IMR-90 (cell line): ENCODE measurements at regions not wholly inside any gene's neighbourhood (a gene's known extent, or its start where the extent isn't known, plus 50 kb on each side); places are given as distances from the start of the nearest gene placed in this dataset.

Experiments
- ATAC-seq: fragments of 200-7000 bp; cut with Tn5 transposase; 2 replicates; pipeline ENCODE4 v1.9.1; 2020; ENCODE audit warnings: low read depth, mild to moderate bottlenecking, moderate library complexity
- BruUV-seq: library from RNA; stranded (reverse); fragments of 400-500 nt; replicated peaks from 2 replicates; lab custom pipeline; 2021; lab: Mats Ljungman, UMichigan
- CTCF ChIA-PET: fragments of 300-600 bp; formaldehyde crosslinking; extraction: SDS; loops from one replicate; lab custom pipeline; 2021; ENCODE audit warnings: antibody characterized with exemption; lab: Yijun Ruan, JAX
- POLR2A ChIA-PET: fragments of 300-600 bp; sonication (Branson Sonifier 250); formaldehyde crosslinking; loops from one replicate; lab custom pipeline; 2022; ENCODE audit warnings: antibody characterized with exemption; ENCODE audit not compliant: unreplicated experiment; lab: Charles Lee
- DNase-seq: peaks from one replicate; pipeline ENCODE4 v3.0.0; 2013
- H2AFZ ChIP-seq: replicated peaks from 2 replicates; pipeline ENCODE3; 2013; ENCODE audit warnings: low read length, mild to moderate bottlenecking; ENCODE audit not compliant: poor library complexity
- H2AK5ac ChIP-seq: 2 replicates; pipeline ENCODE4 v1.6.1; 2013; ENCODE audit warnings: low read depth, low read length, inconsistent platforms
- H2AK9ac ChIP-seq: replicated peaks from 2 replicates; pipeline ENCODE3; 2013; ENCODE audit warnings: mild to moderate bottlenecking, low read depth, low read length, moderate library complexity; ENCODE audit not compliant: poor library complexity
- H2BK120ac ChIP-seq: 2 replicates; pipeline ENCODE4 v1.6.1; 2013; ENCODE audit warnings: low read depth, low read length, inconsistent platforms
- H2BK15ac ChIP-seq: 3 replicates; pipeline ENCODE4 v1.6.1; 2013; ENCODE audit warnings: low read depth, low read length, inconsistent platforms
- H2BK20ac ChIP-seq: 2 replicates; pipeline ENCODE4 v1.6.1; 2013; ENCODE audit warnings: low read depth, mild to moderate bottlenecking, inconsistent platforms, low read length, moderate library complexity
- H2BK5ac ChIP-seq: 2 replicates; pipeline ENCODE4 v1.6.1; 2013; ENCODE audit warnings: mild to moderate bottlenecking, low read depth, low read length, inconsistent platforms; ENCODE audit not compliant: poor library complexity, severe bottlenecking
- H3K14ac ChIP-seq: replicated peaks from 2 replicates; pipeline ENCODE4 v1.6.1; 2013; ENCODE audit warnings: low read depth, low read length, inconsistent platforms
- H3K18ac ChIP-seq: 2 replicates; pipeline ENCODE4 v1.6.1; 2013; ENCODE audit warnings: low read depth, low read length, control low read depth
- H3K23ac ChIP-seq: 2 replicates; pipeline ENCODE4 v1.6.1; 2013; ENCODE audit warnings: low read depth, low read length, inconsistent platforms
- H3K27ac ChIP-seq: 2 replicates; pipeline ENCODE4 v1.5.1; 2013; ENCODE audit warnings: mild to moderate bottlenecking, control low read depth, low read length; ENCODE audit not compliant: insufficient read depth
- H3K27me3 ChIP-seq: 2 replicates; pipeline ENCODE4 v1.6.1; 2013; ENCODE audit warnings: low read length; ENCODE audit not compliant: control insufficient read depth, insufficient read depth
- H3K36me3 ChIP-seq: 2 replicates; pipeline ENCODE4 v1.6.1; 2013; ENCODE audit warnings: low read length, mixed read lengths; ENCODE audit not compliant: control insufficient read depth, insufficient read depth
- H3K4ac ChIP-seq: 2 replicates; pipeline ENCODE4 v1.6.1; 2013; ENCODE audit warnings: low read depth, low read length, inconsistent platforms
- H3K4me1 ChIP-seq: 2 replicates; pipeline ENCODE4 v1.6.1; 2013; ENCODE audit warnings: low read length, mixed read lengths; ENCODE audit not compliant: control insufficient read depth, insufficient read depth
- H3K4me2 ChIP-seq: 2 replicates; pipeline ENCODE4 v1.6.1; 2013; ENCODE audit warnings: low read depth, mild to moderate bottlenecking, control low read depth, low read length, moderate library complexity
- H3K4me3 ChIP-seq: 2 replicates; pipeline ENCODE4 v1.5.1; 2013; ENCODE audit warnings: low read depth, mild to moderate bottlenecking, control low read depth, low read length, moderate library complexity; ENCODE audit not compliant: insufficient read depth
- H3K56ac ChIP-seq: 2 replicates; pipeline ENCODE4 v1.6.1; 2013; ENCODE audit warnings: low read length, inconsistent platforms; ENCODE audit not compliant: insufficient read depth; ENCODE audit errors: extremely low read depth
- H3K79me1 ChIP-seq, 2 experiments: 2 replicates each; pipeline ENCODE4 v1.6.1; 2013; ENCODE audit warnings: low read length in 2 of 2, inconsistent platforms in 1 of 2, low read depth in 1 of 2
- H3K9ac ChIP-seq: 2 replicates; pipeline ENCODE4 v1.6.1; 2013; ENCODE audit warnings: low read depth, low read length, control low read depth
- H3K9me1 ChIP-seq: 2 replicates; pipeline ENCODE4 v1.6.1; 2013; ENCODE audit warnings: low read length, inconsistent platforms; ENCODE audit not compliant: insufficient read depth
- H3K9me3 ChIP-seq: 2 replicates; pipeline ENCODE4 v1.6.1; 2013; ENCODE audit warnings: low read length; ENCODE audit not compliant: control insufficient read depth, insufficient read depth
- H4K20me1 ChIP-seq: 2 replicates; pipeline ENCODE4 v1.6.1; 2013; ENCODE audit warnings: low read length, inconsistent platforms; ENCODE audit not compliant: insufficient read depth
- H4K5ac ChIP-seq: 2 replicates; pipeline ENCODE4 v1.6.1; 2013; ENCODE audit warnings: mild to moderate bottlenecking, low read depth, low read length, control low read depth
- H4K8ac ChIP-seq, 2 experiments: 2 replicates each; pipeline ENCODE4 v1.6.1; 2013; ENCODE audit warnings: low read depth in 2 of 2, low read length in 2 of 2, control low read depth in 1 of 2, inconsistent platforms in 1 of 2
- H4K91ac ChIP-seq: 2 replicates; pipeline ENCODE4 v1.6.1; 2013; ENCODE audit warnings: low read depth, low read length, inconsistent platforms; ENCODE audit not compliant: insufficient read depth
- BHLHE40 ChIP-seq: fragments of 150-350 bp; IDR thresholded peaks from 2 replicates; pipeline ENCODE4 v1.6.1; 2016; ENCODE audit warnings: mild to moderate bottlenecking, low read depth, low read length
- CEBPB ChIP-seq: IDR thresholded peaks from 2 replicates; pipeline ENCODE4 v1.6.1; 2012; ENCODE audit warnings: low read depth, low read length, improper control_type of control experiment
- CHD1 ChIP-seq: IDR thresholded peaks from 2 replicates; pipeline ENCODE4 v1.6.1; 2012; ENCODE audit warnings: low read depth, low read length, improper control_type of control experiment
- ELK1 ChIP-seq: fragments of 150-350 bp; IDR thresholded peaks from 2 replicates; pipeline ENCODE4 v1.6.1; 2016; ENCODE audit warnings: low read depth, mild to moderate bottlenecking, low read length, moderate library complexity, borderline replicate concordance
- FOS ChIP-seq: fragments of 150-350 bp; IDR thresholded peaks from 2 replicates; pipeline ENCODE4 v1.6.1; 2016; ENCODE audit warnings: low read depth, low read length
- MAFK ChIP-seq: IDR thresholded peaks from 2 replicates; pipeline ENCODE4 v1.6.1; 2012; ENCODE audit warnings: low read depth, low read length, improper control_type of control experiment
- MAZ ChIP-seq: IDR thresholded peaks from 2 replicates; pipeline ENCODE4 v1.6.1; 2012; ENCODE audit warnings: low read depth, mild to moderate bottlenecking, low read length, improper control_type of control experiment, moderate library complexity, borderline replicate concordance
- MXI1 ChIP-seq: IDR thresholded peaks from 2 replicates; pipeline ENCODE4 v1.6.1; 2012; ENCODE audit warnings: low read depth, mild to moderate bottlenecking, low read length, moderate library complexity, borderline replicate concordance
- POLR2A ChIP-seq: IDR thresholded peaks from 2 replicates; pipeline ENCODE4 v1.6.1; 2012; ENCODE audit warnings: mild to moderate bottlenecking, low read depth, low read length
- RAD21 ChIP-seq: IDR thresholded peaks from 2 replicates; pipeline ENCODE4 v1.6.1; 2012; ENCODE audit warnings: low read length, improper control_type of control experiment
- RCOR1 ChIP-seq: IDR thresholded peaks from 2 replicates; pipeline ENCODE4 v1.6.1; 2012; ENCODE audit warnings: mild to moderate bottlenecking, low read length, improper control_type of control experiment; ENCODE audit not compliant: insufficient replicate concordance
- RFX5 ChIP-seq: IDR thresholded peaks from 2 replicates; pipeline ENCODE4 v1.8.0; 2012; ENCODE audit warnings: low read depth, mild to moderate bottlenecking, low read length, moderate library complexity
- SMC3 ChIP-seq: fragments of 150-350 bp; IDR thresholded peaks from 2 replicates; pipeline ENCODE4 v1.6.1; 2016; ENCODE audit warnings: low read depth, mild to moderate bottlenecking, antibody characterized with exemption, low read length, moderate library complexity
- USF2 ChIP-seq: fragments of 150-350 bp; IDR thresholded peaks from 2 replicates; pipeline ENCODE4 v1.6.1; 2017; ENCODE audit warnings: mild to moderate bottlenecking, antibody characterized with exemption, low read length, low read depth
- WGBS, 2 experiments: methylation state at CpG; one replicate each; pipeline versions ENCODE4 v1.1.5 to v1.1.7; 2013; ENCODE audit warnings: missing lambda C conversion rate in 2 of 2; ENCODE audit not compliant: insufficient read length in 1 of 2; ENCODE audit errors: extremely low coverage in 2 of 2; 5-methylcytosine and 5-hydroxymethylcytosine counted together
- dilution Hi-C: fragments of 300-500 bp; cut with HindIII; formaldehyde crosslinking; loops from one replicate; pipeline ENCODE4 v1.14.3; 2018; ENCODE audit warnings: low sequenced_read_pairs; ENCODE audit not compliant: unreplicated experiment
- in situ Hi-C: fragments of 300-500 bp; cut with MboI; formaldehyde crosslinking; loops from 3 replicates; pipeline ENCODE4 v1.14.3; 2019; ENCODE audit warnings: low sequenced_read_pairs, inconsistent platforms, mixed read lengths
- intact Hi-C: fragments of 100-400 bp; cut with micrococcal nuclease; formaldehyde crosslinking; loops from 2 replicates; pipeline ENCODE4 v1.10.0; 2022
- TF ChIP-seq, protein P1 (sequence below): conservative IDR thresholded peaks from 2 replicates; pipeline ENCODE4 v1.5.1; 2012; ENCODE audit warnings: mild to moderate bottlenecking, low read depth, low read length, improper control_type of control experiment

DNA sequence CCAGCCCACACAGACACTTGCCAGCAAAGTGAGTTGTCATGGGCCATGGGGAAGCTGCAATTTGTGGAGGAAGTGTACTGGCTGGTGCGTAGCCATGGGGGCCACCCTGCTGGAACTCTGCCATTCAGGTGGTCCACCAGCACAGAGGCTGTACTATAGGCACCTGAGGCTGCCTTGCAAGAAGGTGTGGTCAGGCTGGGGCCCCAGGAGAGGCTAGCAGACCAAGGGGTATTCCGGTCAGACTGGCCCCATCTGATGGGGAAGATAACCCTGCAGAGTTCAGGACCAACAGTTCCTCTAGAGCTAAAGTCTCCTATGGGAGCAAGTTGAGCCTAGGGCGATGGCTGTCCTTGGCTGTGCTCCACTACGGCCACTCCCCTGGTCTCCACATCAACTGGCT, 136.1 kb downstream of the DCAF12L2 start:
- POLR2A ChIA-PET: no interaction called here
- no peak overlapping the region for H3K18ac ChIP-seq
- no peak overlapping the region for H2BK20ac ChIP-seq
- WGBS, 2 experiments: 50% methylated on average over 1 of the region's 4 CpGs; no CpG with 5 or more reads in 1 of the 2 experiments
- no peaks in the 10 kb centered on the region for H3K4me1 ChIP-seq
- H2AFZ ChIP-seq: no peak overlapping the region
- CTCF ChIA-PET: no interaction called here
- no peak overlapping the region for H3K27ac ChIP-seq
- no peak for TF ChIP-seq MAFK
- no peak for TF ChIP-seq FOS
- TF ChIP-seq RFX5: no peak
- no peak for TF ChIP-seq USF2
- TF ChIP-seq, protein P1, sequence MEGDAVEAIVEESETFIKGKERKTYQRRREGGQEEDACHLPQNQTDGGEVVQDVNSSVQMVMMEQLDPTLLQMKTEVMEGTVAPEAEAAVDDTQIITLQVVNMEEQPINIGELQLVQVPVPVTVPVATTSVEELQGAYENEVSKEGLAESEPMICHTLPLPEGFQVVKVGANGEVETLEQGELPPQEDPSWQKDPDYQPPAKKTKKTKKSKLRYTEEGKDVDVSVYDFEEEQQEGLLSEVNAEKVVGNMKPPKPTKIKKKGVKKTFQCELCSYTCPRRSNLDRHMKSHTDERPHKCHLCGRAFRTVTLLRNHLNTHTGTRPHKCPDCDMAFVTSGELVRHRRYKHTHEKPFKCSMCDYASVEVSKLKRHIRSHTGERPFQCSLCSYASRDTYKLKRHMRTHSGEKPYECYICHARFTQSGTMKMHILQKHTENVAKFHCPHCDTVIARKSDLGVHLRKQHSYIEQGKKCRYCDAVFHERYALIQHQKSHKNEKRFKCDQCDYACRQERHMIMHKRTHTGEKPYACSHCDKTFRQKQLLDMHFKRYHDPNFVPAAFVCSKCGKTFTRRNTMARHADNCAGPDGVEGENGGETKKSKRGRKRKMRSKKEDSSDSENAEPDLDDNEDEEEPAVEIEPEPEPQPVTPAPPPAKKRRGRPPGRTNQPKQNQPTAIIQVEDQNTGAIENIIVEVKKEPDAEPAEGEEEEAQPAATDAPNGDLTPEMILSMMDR: no peak
- TF ChIP-seq ELK1: no peak
- no peak for TF ChIP-seq BHLHE40
- TF ChIP-seq MXI1: no peak
- TF ChIP-seq RAD21: no peak
- TF ChIP-seq MAZ: no peak
- TF ChIP-seq SMC3: no peak
- no peak for TF ChIP-seq CHD1
- no peak for TF ChIP-seq CEBPB
- no peak for TF ChIP-seq POLR2A
- TF ChIP-seq RCOR1: no peak
- no peak overlapping the region for H3K4me2 ChIP-seq
- H3K36me3 ChIP-seq: no peaks in the 10 kb centered on the region
- H3K9me3 ChIP-seq: peaks cover 2% of the 10 kb centered on the region; the same call in 1 of the 2 replicates
- no peak overlapping the region for H3K14ac ChIP-seq
- H4K5ac ChIP-seq: no peak overlapping the region
- H3K27me3 ChIP-seq: no peaks in the 10 kb centered on the region
- no peak overlapping the region for H3K23ac ChIP-seq
- H4K91ac ChIP-seq: no peak overlapping the region
- H2BK15ac ChIP-seq: no peak overlapping the region
- no peak overlapping the region for H3K56ac ChIP-seq
- H2BK5ac ChIP-seq: no peak overlapping the region
- H4K20me1 ChIP-seq: no peaks in the 10 kb centered on the region
- in situ Hi-C loops (no loop called here), dilution Hi-C loops (no loop called here), intact Hi-C loops (no loop called here)
- BruUV-seq: no TSS peak
- no peak overlapping the region for H3K4ac ChIP-seq
- H2BK120ac ChIP-seq: no peak overlapping the region
- no peaks in the 10 kb centered on the region for H3K9me1 ChIP-seq
- no peak for ATAC-seq
- no peak overlapping the region for H4K8ac ChIP-seq
- H2AK5ac ChIP-seq: no peak overlapping the region
- H3K4me3 ChIP-seq: no peak overlapping the region
- no peak overlapping the region for H2AK9ac ChIP-seq
- no peaks in the 10 kb centered on the region for H3K79me1 ChIP-seq
- no peak for DNase-seq
- H3K9ac ChIP-seq: no peak overlapping the region
